Naive thymus-derived CD4-positive, alpha-beta T cell (primary cell): ENCODE measurements at regions not wholly inside any gene's neighbourhood (a gene's known extent, or its start where the extent isn't known, plus 50 kb on each side); places are given as distances from the start of the nearest gene placed in this dataset.

ENCODE experiments used
- ATAC-seq: fragments of 150-1000 bp; cut with Tn5 transposase; 2 replicates; pipeline ENCODE4 v1.10.0; 2021; ENCODE audit warnings: mild to moderate bottlenecking, moderate library complexity
- CTCF ChIA-PET: fragments of 350-600 bp; sonication (Branson Sonifier 250); formaldehyde crosslinking; loops from one replicate; lab custom pipeline; 2021; ENCODE audit warnings: antibody characterized with exemption; lab: Charles Lee
- POLR2A ChIA-PET: fragments of 350-600 bp; sonication (Branson Sonifier 250); formaldehyde crosslinking; loops from one replicate; lab custom pipeline; 2021; ENCODE audit warnings: antibody characterized with exemption, inconsistent platforms; lab: Charles Lee
- DNase-seq, 9 donors: peaks; one replicate each; pipeline versions ENCODE4 v3.0.0 to v3.0.0-alpha.2; 2020 to 2022; ENCODE audit warnings: mixed read lengths in 1 of 9
- H3K27ac ChIP-seq: one replicate; pipeline ENCODE4 v1.7.0; 2013; ENCODE audit warnings: mild to moderate bottlenecking, low read depth, low read length, moderate library complexity
- H3K27me3 ChIP-seq, 2 donors: one replicate each; pipeline ENCODE4 v1.7.0; 2013; ENCODE audit warnings: low read length in 2 of 2, mild to moderate bottlenecking in 2 of 2, moderate library complexity in 2 of 2; ENCODE audit not compliant: control insufficient read depth in 2 of 2, insufficient read depth in 2 of 2
- H3K36me3 ChIP-seq, 3 experiments: 1 replicate in 2 of 3; 2 replicates in 1 of 3; pipeline ENCODE4 v1.7.0; 2013; ENCODE audit warnings: low read length in 3 of 3, mild to moderate bottlenecking in 3 of 3, moderate library complexity in 1 of 3; ENCODE audit not compliant: insufficient read depth in 3 of 3, control insufficient read depth in 2 of 3
- H3K4me1 ChIP-seq, 2 donors: one replicate each; pipeline ENCODE4 v1.7.0; 2013; ENCODE audit warnings: low read length in 2 of 2, mild to moderate bottlenecking in 2 of 2, moderate library complexity in 1 of 2; ENCODE audit not compliant: control insufficient read depth in 2 of 2, insufficient read depth in 2 of 2
- H3K4me3 ChIP-seq: 2 replicates; pipeline ENCODE4 v1.7.0; 2013; ENCODE audit warnings: mild to moderate bottlenecking, low read length
- H3K9me3 ChIP-seq, 3 experiments: 1 replicate in 2 of 3; 2 replicates in 1 of 3; pipeline ENCODE4 v1.7.0; 2013; ENCODE audit warnings: low read length in 3 of 3; ENCODE audit not compliant: control insufficient read depth in 2 of 3
- H3K27ac Mint-ChIP-seq, 9 donors: one replicate each; pipeline ENCODE4 v1.8.0; 2020 to 2022; ENCODE audit warnings: mixed read lengths in 9 of 9, mild to moderate bottlenecking in 8 of 9, moderate library complexity in 5 of 9, inconsistent platforms in 2 of 9
- H3K27me3 Mint-ChIP-seq, 5 donors: one replicate each; pipeline ENCODE4 v1.8.0; 2021 to 2022; ENCODE audit warnings: mixed read lengths in 5 of 5, mild to moderate bottlenecking in 1 of 5
- H3K36me3 Mint-ChIP-seq, 5 donors: one replicate each; pipeline ENCODE4 v1.8.0; 2020 to 2022; ENCODE audit warnings: mixed read lengths in 5 of 5, mild to moderate bottlenecking in 3 of 5, inconsistent platforms in 1 of 5
- H3K4me1 Mint-ChIP-seq, 7 donors: one replicate each; pipeline ENCODE4 v1.8.0; 2020 to 2022; ENCODE audit warnings: mixed read lengths in 7 of 7, mild to moderate bottlenecking in 3 of 7, inconsistent platforms in 1 of 7
- H3K4me3 Mint-ChIP-seq, 10 donors: one replicate each; pipeline ENCODE4 v1.8.0; 2020 to 2022; ENCODE audit warnings: mild to moderate bottlenecking in 10 of 10, mixed read lengths in 10 of 10, moderate library complexity in 6 of 10, inconsistent platforms in 2 of 10
- H3K9me3 Mint-ChIP-seq, 11 donors: one replicate each; pipeline ENCODE4 v1.8.0; 2020 to 2022; ENCODE audit warnings: mixed read lengths in 11 of 11, mild to moderate bottlenecking in 4 of 11, inconsistent platforms in 1 of 11, moderate library complexity in 1 of 11
- intact Hi-C, 2 donors: fragments of 100-400 bp; cut with micrococcal nuclease; formaldehyde crosslinking; loops; one replicate each; pipeline ENCODE4 v1.15.1; 2023

- H3K36me3 Mint-ChIP-seq: no peaks in the 10 kb centered on the region
- no peak overlapping the region for H3K4me3 ChIP-seq
- DNase-seq (peak in 4 of 9 donors; percentile 8 to 29 (median 20)), ATAC-seq (peak; percentile 84)
- ChIA-PET POLR2A (no interaction called here), CTCF (no interaction called here)
- peaks cover 0 to 19% (median 9%) of the 10 kb centered on the region in 7 donors for H3K4me1 Mint-ChIP-seq
- H3K36me3 ChIP-seq: no peaks in the 10 kb centered on the region
- H3K9me3 Mint-ChIP-seq: peaks cover 0 to 2% (median 0%) of the 10 kb centered on the region in 11 donors
- no peaks in the 10 kb centered on the region for H3K4me1 ChIP-seq
- peak overlapping the region in 6 of 10 donors; percentile 22 to 69 (median 50) for H3K4me3 Mint-ChIP-seq
- intact Hi-C loops: no loop called here
- H3K27ac ChIP-seq: no peak overlapping the region
- H3K27ac Mint-ChIP-seq: peak overlapping the region in 1 of 9 donors; percentile 46
- no peaks in the 10 kb centered on the region for H3K27me3 ChIP-seq
- H3K27me3 Mint-ChIP-seq: peaks cover 0 to 8% (median 2%) of the 10 kb centered on the region in 5 donors
- H3K9me3 ChIP-seq: no peaks in the 10 kb centered on the region
Measured at GRCh38 chr9:87445646-87446045, 52.0 kb upstream of the DAPK1 start.

GRCh38 chr9:87446527-87446926 is 51.1 kb upstream of the DAPK1 start:
- no peaks in the 10 kb centered on the region for H3K27me3 ChIP-seq
- CTCF ChIA-PET: no interaction called here
- Mint-ChIP-seq H3K27me3 (peaks cover 0 to 8% (median 2%) of the 10 kb centered on the region in 5 donors), H3K9me3 (peaks cover 0 to 2% (median 0%) of the 10 kb centered on the region in 11 donors), H3K36me3 (no peaks in the 10 kb centered on the region), H3K4me1 (peaks cover 0 to 19% (median 9%) of the 10 kb centered on the region in 7 donors), H3K27ac (no peak overlapping the region), H3K4me3 (peak overlapping the region in 3 of 10 donors; percentile 3 to 23 (median 18))
- intact Hi-C loops: no loop called here
- H3K36me3 ChIP-seq: no peaks in the 10 kb centered on the region
- no peak overlapping the region for H3K4me3 ChIP-seq
- H3K4me1 ChIP-seq: no peaks in the 10 kb centered on the region
- no peak overlapping the region for H3K27ac ChIP-seq
- POLR2A ChIA-PET: no interaction called here
- no peak for DNase-seq
- no peak for ATAC-seq
- H3K9me3 ChIP-seq: no peaks in the 10 kb centered on the region

DNA sequence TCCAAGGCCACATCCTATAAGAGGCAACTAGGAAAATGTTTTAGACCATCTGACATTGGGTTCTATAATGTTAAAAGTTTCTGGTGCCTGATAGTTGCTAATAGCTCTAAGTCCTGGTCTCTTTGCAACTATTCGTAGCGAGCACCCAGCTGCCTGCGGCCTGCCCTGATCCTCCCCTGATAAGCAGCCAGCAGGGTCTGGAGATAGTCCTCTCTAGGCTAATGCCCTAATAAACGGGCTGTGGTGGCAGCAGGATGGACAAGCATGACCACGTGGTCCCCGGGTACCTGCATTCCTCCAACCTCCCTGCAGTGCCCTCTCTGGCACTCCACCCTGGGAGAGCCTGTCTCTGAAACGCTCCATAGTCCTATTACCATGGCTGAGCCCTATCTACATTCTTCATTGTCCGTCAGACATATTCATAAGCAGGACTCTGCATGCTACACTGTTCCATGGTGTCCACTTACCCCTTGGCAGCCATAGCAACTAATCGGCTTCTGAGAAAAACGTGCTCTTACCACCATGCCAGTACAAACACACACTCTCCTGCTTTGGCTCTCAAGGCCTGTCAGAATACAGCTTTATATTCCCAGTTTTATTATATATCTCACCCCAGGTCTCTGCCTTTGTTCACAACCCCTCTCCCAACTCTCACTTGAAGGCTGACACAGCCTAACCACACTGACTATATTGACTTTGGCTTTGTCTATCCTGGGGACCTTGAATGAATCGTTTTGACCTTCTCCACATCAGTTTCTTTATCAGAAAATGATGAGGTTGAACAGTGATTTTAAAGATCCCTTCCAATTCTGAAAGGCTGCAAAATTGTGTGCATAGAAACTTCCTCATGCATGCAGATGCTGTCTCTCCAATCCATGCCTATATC is 49.9 kb upstream of the DAPK1 start:
- Mint-ChIP-seq H3K27me3 (peaks cover 0 to 10% (median 2%) of the 10 kb centered on the region in 5 donors), H3K4me1 (peaks cover 0 to 19% (median 9%) of the 10 kb centered on the region in 7 donors), H3K4me3 (no peak overlapping the region), H3K9me3 (peaks cover 0 to 2% (median 0%) of the 10 kb centered on the region in 11 donors), H3K27ac (no peak overlapping the region), H3K36me3 (no peaks in the 10 kb centered on the region)
- ChIA-PET POLR2A (no interaction called here), CTCF (no interaction called here)
- Histone ChIP-seq H3K27ac (no peak overlapping the region), H3K27me3 (no peaks in the 10 kb centered on the region), H3K4me3 (no peak overlapping the region), H3K4me1 (no peaks in the 10 kb centered on the region), H3K36me3 (no peaks in the 10 kb centered on the region), H3K9me3 (no peaks in the 10 kb centered on the region)
- no peak for ATAC-seq
- intact Hi-C loops: no loop called here
- DNase-seq: no peak
